ENCODE measurements at regions not wholly inside any gene's neighbourhood (a gene's known extent, or its start where the extent isn't known, plus 50 kb on each side); places are given as distances from the start of the nearest gene placed in this dataset.

GRCh38 chr13:74871369-74872070, 610.4 kb downstream of the TBC1D4 start:
- peak; percentile 20 for DNase-seq (ENCODE audit: low read depth)
- TF ChIP-seq CTCF (conservative IDR thresholded peaks at IDR 0.05; ENCODE audit: low read depth, low read length) = no peak
- no peak overlapping the region for H3K4me3 ChIP-seq (ENCODE audit: low read length)

- no peak overlapping the region for H3K4me3 ChIP-seq (ENCODE audit: low read length)
- DNase-seq (ENCODE audit: low read depth) = peak; percentile 21
- TF ChIP-seq CTCF (conservative IDR thresholded peaks at IDR 0.05; ENCODE audit: low read depth, low read length) = no peak
Observed at GRCh38 chr13:74870865-74871264, 611.1 kb downstream of the TBC1D4 start.

- no peak overlapping the region for H3K4me3 ChIP-seq (ENCODE audit: low read length)
- DNase-seq (ENCODE audit: low read depth) = no peak
- no peak for TF ChIP-seq CTCF (conservative IDR thresholded peaks at IDR 0.05; ENCODE audit: low read depth, low read length)
Observed at GRCh38 chr13:74869846-74870245, 612.1 kb downstream of the TBC1D4 start.

GRCh38 chr13:74868049-74868448, 613.9 kb downstream of the TBC1D4 start:
- no peak for TF ChIP-seq CTCF (conservative IDR thresholded peaks at IDR 0.05; ENCODE audit: low read depth, low read length)
- no peak for DNase-seq (ENCODE audit: low read depth)
- H3K4me3 ChIP-seq (ENCODE audit: low read length) = no peak overlapping the region

GRCh38 chr13:74867460-74867859, 614.5 kb downstream of the TBC1D4 start:
- no peak for TF ChIP-seq CTCF (conservative IDR thresholded peaks at IDR 0.05; ENCODE audit: low read depth, low read length)
- no peak for DNase-seq (ENCODE audit: low read depth)

GRCh38 chr13:74866101-74866500, 615.9 kb downstream of the TBC1D4 start:
- peak; percentile 25 for DNase-seq (ENCODE audit: low read depth)
- TF ChIP-seq CTCF (conservative IDR thresholded peaks at IDR 0.05; ENCODE audit: low read depth, low read length) = no peak
- H3K4me3 ChIP-seq (ENCODE audit: low read length) = no peak overlapping the region

More at GRCh38 chr13:74867460-74867859, 614.5 kb downstream of the TBC1D4 start:
- no peak overlapping the region for H3K4me3 ChIP-seq (ENCODE audit: low read length)

- no peak overlapping the region for H3K4me3 ChIP-seq (ENCODE audit: low read length)
- no peak for DNase-seq (ENCODE audit: low read depth)
- TF ChIP-seq CTCF (conservative IDR thresholded peaks at IDR 0.05; ENCODE audit: low read depth, low read length) = no peak
Observed at GRCh38 chr13:74865656-74866055, 616.3 kb downstream of the TBC1D4 start.

Measured in retinal pigment epithelial cell (primary cell).